ENCODE measurements at regions not wholly inside any gene's neighbourhood (a gene's known extent, or its start where the extent isn't known, plus 50 kb on each side); places are given as distances from the start of the nearest gene placed in this dataset.

GRCh38 chr14:100435459-100435858 is 112.3 kb downstream of the SLC25A47 start:
- Histone ChIP-seq H3K4me1 (ENCODE audit: low read length) (peaks cover 43% of the 10 kb centered on the region), H3K27ac (ENCODE audit: low read length) (peak overlapping the region; percentile 91; the same call in 1 of the 2 replicates), H3K36me3 (replicated peaks; ENCODE audit: low read depth, low read length) (no peaks in the 10 kb centered on the region), H3K9me3 (ENCODE audit: insufficient read depth, low read length) (no peaks in the 10 kb centered on the region), H3K4me2 (ENCODE audit: low read length) (peak overlapping the region; percentile 90), H3K9ac (ENCODE audit: low read length) (peak overlapping the region; percentile 62; the same call in 1 of the 2 replicates), H2AFZ (ENCODE audit: low read depth, low read length) (no peak overlapping the region), H3K79me2 (ENCODE audit: low read length) (no peaks in the 10 kb centered on the region), H3K27me3 (ENCODE audit: low read depth, low read length) (no peaks in the 10 kb centered on the region), H4K20me1 (ENCODE audit: insufficient read depth, low read length) (no peaks in the 10 kb centered on the region), H3K4me3 (ENCODE audit: low read length) (no peak overlapping the region; the same call in 1 of the 2 replicates)
- TF ChIP-seq EZH2phosphoT487 (IDR thresholded peaks at IDR 0.05; ENCODE audit: low read depth) (no peak), CTCF (IDR thresholded peaks at IDR 0.05; ENCODE audit: low read depth, low read length) (no peak)

GRCh38 chr14:100436745-100437406 is 113.7 kb downstream of the SLC25A47 start:
- Histone ChIP-seq H3K4me2 (ENCODE audit: low read length) (no peak overlapping the region), H3K79me2 (ENCODE audit: low read length) (no peaks in the 10 kb centered on the region), H2AFZ (ENCODE audit: low read depth, low read length) (no peak overlapping the region), H3K36me3 (replicated peaks; ENCODE audit: low read depth, low read length) (no peaks in the 10 kb centered on the region), H4K20me1 (ENCODE audit: insufficient read depth, low read length) (no peaks in the 10 kb centered on the region), H3K9me3 (ENCODE audit: insufficient read depth, low read length) (no peaks in the 10 kb centered on the region), H3K4me1 (ENCODE audit: low read length) (peaks cover 55% of the 10 kb centered on the region), H3K27me3 (ENCODE audit: low read depth, low read length) (no peaks in the 10 kb centered on the region), H3K9ac (ENCODE audit: low read length) (no peak overlapping the region), H3K4me3 (ENCODE audit: low read length) (no peak overlapping the region), H3K27ac (ENCODE audit: low read length) (no peak overlapping the region)
- TF ChIP-seq CTCF (IDR thresholded peaks at IDR 0.05; ENCODE audit: low read depth, low read length) = no peak
- TF ChIP-seq EZH2phosphoT487 (IDR thresholded peaks at IDR 0.05; ENCODE audit: low read depth) = no peak

GRCh38 chr14:100438271-100438670 is 115.1 kb downstream of the SLC25A47 start:
- Histone ChIP-seq H3K27ac (ENCODE audit: low read length) (no peak overlapping the region), H3K4me2 (ENCODE audit: low read length) (no peak overlapping the region)
- TF ChIP-seq CTCF (IDR thresholded peaks at IDR 0.05; ENCODE audit: low read depth, low read length) (no peak), EZH2phosphoT487 (IDR thresholded peaks at IDR 0.05; ENCODE audit: low read depth) (no peak)

GRCh38 chr14:100438678-100439592 is 115.8 kb downstream of the SLC25A47 start:
- Histone ChIP-seq H3K27me3 (ENCODE audit: low read depth, low read length) (no peaks in the 10 kb centered on the region), H3K36me3 (replicated peaks; ENCODE audit: low read depth, low read length) (no peaks in the 10 kb centered on the region), H3K9me3 (ENCODE audit: insufficient read depth, low read length) (no peaks in the 10 kb centered on the region), H3K79me2 (ENCODE audit: low read length) (no peaks in the 10 kb centered on the region), H3K4me3 (ENCODE audit: low read length) (no peak overlapping the region), H4K20me1 (ENCODE audit: insufficient read depth, low read length) (no peaks in the 10 kb centered on the region), H3K4me1 (ENCODE audit: low read length) (peaks cover 44% of the 10 kb centered on the region), H3K9ac (ENCODE audit: low read length) (no peak overlapping the region), H2AFZ (ENCODE audit: low read depth, low read length) (no peak overlapping the region), H3K4me2 (ENCODE audit: low read length) (no peak overlapping the region), H3K27ac (ENCODE audit: low read length) (no peak overlapping the region)
- no peak for TF ChIP-seq CTCF (IDR thresholded peaks at IDR 0.05; ENCODE audit: low read depth, low read length)
- no peak for TF ChIP-seq EZH2phosphoT487 (IDR thresholded peaks at IDR 0.05; ENCODE audit: low read depth)

More at GRCh38 chr14:100438271-100438670, 115.1 kb downstream of the SLC25A47 start:
- no peaks in the 10 kb centered on the region for H3K79me2 ChIP-seq (ENCODE audit: low read length)
- H3K9ac ChIP-seq (ENCODE audit: low read length) = no peak overlapping the region
- H2AFZ ChIP-seq (ENCODE audit: low read depth, low read length) = no peak overlapping the region
- H3K36me3 ChIP-seq (replicated peaks; ENCODE audit: low read depth, low read length) = no peaks in the 10 kb centered on the region
- no peaks in the 10 kb centered on the region for H3K9me3 ChIP-seq (ENCODE audit: insufficient read depth, low read length)
- H4K20me1 ChIP-seq (ENCODE audit: insufficient read depth, low read length) = no peaks in the 10 kb centered on the region
- no peaks in the 10 kb centered on the region for H3K27me3 ChIP-seq (ENCODE audit: low read depth, low read length)
- no peak overlapping the region for H3K4me3 ChIP-seq (ENCODE audit: low read length)
- H3K4me1 ChIP-seq (ENCODE audit: low read length) = peaks cover 51% of the 10 kb centered on the region

All from OCI-LY3 (cell line).